ENCODE measurements at regions not wholly inside any gene's neighbourhood (a gene's known extent, or its start where the extent isn't known, plus 50 kb on each side); places are given as distances from the start of the nearest gene placed in this dataset.

DNA sequence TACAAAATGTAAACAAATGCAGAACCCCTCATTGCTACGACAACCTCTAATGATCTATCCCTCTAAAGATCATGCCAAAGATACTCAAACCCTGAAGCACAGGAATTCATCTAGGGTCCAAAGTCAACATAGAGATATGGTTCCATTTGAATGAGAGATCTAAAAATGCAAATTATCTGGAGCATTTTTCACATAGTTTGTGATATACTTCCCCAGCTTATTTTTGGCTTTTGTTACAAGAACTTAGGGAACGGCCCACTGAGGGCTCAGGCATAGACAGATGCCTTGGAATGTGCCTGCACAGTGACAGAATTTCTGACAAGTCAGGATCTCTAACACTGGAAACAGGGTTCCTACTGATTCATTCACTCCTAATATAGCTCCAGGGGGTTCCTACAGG, 258.9 kb upstream of the THBS1 start:
- ATAC-seq (ENCODE audit: poor library complexity), result no peak
- no peak for DNase-seq
- intact Hi-C loops (cut with DNase I), result no loop called here

DNA sequence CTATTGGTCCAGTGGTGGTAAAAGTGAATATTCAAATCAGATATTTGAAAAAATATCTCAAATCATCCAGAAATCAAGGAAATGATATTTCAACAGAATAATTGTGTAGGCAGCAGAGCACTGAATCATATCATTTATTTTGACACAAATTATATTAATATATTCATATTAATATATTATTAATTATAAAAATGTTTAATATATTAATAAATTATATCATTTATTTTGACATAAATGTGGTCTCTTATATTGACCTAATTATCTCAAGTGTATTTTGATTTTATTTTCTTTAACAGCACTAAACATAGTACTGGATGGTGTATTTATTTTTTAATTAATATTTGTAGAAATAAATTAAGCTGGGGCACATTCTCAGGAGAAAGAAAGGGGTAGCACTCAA, 257.7 kb upstream of the THBS1 start:
- intact Hi-C loops (cut with DNase I), result no loop called here
- no peak for DNase-seq
- no peak for ATAC-seq (ENCODE audit: poor library complexity)

DNA sequence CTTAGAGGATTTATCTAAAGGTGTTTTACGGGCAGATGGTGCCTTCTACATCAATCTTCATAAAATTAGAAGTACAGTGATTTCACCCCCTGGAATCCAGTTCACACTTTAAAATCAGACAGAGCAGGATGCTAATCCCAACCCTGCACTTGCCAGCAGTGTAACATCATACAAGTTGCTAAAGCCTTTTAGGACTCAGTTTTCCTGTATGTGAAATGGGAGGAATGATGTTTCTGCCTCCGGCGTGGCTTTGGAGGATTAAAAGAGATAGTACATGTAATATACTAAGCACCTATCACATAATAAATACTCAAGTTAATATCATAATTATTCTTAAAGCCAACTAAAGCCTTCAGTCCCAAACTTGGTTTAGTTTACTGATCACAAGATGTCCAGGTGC, 257.2 kb upstream of the THBS1 start:
- ATAC-seq (ENCODE audit: poor library complexity), result no peak
- intact Hi-C loops (cut with DNase I), result no loop called here

DNA sequence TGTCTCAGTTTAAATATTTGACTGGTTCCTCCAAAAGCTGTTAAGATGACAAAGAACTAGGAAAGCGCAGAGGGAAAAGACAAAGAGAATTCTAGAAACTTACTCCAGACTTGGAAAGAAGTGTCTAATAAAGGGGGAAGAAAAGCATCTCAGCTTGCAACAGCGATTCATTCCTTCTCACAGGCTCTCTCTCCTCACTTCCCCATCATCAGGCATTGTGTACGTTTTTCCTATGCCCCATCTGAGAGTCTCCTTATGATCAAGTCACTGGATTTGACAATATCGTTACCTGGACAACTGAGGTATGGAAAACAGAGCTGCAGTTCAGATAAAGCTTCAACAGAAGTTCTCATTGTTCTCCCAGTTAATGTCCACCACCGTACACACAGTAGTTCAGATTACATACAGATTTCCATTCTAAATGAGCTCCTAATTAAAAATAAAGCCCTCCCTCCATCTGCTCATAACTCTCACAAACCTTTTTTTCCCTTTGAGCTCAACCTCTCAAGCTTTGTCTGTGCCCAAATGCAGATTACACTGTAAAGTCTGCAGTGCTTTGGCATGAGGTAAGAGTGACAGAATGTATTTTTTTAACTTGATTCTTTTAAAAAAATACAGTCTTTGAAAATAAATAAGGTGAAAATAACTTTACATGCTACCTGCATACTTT, 254.4 kb upstream of the THBS1 start:
- DNase-seq (no peak), ATAC-seq (ENCODE audit: poor library complexity) (no peak)
- intact Hi-C loops (cut with DNase I), result no loop called here

More for the DNA sequence above, 257.2 kb upstream of the THBS1 start:
- DNase-seq, result no peak

DNA sequence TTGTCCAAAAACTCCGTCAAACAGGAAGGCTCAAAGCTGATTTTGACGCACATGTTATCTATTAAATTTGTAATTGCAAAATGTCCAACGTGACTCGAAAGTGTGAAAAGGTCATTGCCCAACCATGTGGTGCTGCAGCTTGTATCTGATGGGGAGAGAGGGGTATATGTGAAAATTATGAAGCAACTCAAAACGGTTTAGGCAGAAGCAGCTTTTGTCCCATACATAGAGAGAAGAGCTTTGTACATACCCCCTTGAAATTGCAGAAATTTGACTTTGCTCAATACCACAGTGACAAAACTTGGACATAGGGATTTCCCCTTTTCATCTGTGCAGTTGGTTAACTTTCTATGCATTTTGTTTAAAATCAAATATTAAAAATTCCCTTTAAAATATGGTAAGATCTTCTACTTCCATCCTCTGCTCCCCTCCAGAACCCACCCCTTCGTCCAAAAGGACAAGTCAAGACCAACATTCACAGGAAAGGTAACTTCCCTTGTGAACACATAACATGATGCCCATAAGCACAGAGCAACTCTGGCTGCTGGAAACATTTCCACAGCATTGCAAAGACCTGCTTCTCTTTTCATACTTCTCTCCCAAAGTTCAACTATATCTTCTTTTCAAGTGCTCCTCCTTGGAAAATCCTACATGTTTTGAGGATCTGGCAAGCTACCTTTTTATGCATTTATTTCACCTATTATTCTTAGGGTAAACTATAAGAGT, 253.7 kb upstream of the THBS1 start:
- DNase-seq (no peak), ATAC-seq (ENCODE audit: poor library complexity) (no peak)
- intact Hi-C loops (cut with DNase I), result no loop called here

DNA sequence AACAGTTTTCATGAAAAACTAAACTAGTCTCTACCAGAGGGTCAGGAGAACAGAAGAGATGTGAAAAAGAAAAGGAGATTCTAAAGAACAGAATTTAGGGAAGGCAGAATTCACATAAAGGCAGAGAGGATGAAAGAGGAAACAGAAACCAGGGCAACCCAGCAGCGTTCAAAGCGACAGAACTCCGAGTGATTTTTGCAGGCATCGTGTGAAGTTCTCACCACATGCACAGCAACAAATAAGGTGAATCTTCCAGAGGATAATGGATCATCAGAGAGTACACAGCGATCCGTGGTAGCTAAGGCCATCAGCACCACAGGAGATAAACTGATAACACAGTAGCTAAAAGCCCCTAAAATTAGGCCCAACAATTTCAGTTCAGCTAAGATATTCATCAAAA, 250.8 kb upstream of the THBS1 start:
- intact Hi-C loops (cut with DNase I), result no loop called here
- DNase-seq, result no peak
- no peak for ATAC-seq (ENCODE audit: poor library complexity)

DNA sequence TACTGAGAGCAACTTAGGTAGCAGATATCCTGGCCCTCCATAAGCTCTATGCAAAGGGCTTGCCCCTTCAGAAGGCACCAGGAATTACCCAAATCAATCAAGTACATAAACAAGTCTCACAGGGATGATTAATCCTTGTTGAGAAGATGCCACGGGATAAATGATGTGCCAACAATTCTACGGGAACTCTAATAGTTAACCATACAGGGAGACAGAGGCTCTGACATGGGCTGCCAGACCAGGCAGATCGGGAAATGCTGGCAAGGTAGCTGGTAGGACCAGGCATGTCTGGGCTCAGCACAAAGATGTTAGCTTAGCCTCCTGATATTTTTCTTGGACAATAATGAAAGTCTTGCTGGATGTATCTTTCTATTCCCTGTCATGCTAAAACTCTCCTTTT, 249.3 kb upstream of the THBS1 start:
- ATAC-seq (ENCODE audit: poor library complexity), result no peak
- intact Hi-C loops (cut with DNase I), result no loop called here

DNA sequence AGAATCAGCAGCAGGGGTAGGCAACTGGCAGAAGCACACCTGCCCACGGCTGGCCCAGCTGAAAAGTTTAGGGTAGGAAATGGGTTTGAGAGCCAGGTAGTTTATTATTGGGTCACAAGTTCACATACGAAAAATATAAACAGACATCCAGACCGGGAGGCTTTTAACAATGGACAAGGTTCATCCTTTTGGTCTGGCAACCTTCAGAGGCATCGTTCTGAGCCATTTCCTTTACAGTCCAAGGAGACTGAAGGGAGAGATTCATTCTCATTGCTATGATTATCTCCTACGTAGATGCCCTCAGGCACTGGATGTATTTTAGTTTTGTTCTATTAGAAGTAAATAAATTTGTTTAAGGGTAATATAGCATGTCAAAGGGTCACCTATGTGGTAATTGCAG, 248.0 kb upstream of the THBS1 start:
- intact Hi-C loops (cut with DNase I), result no loop called here
- ATAC-seq (ENCODE audit: poor library complexity), result no peak

More for the DNA sequence above, 249.3 kb upstream of the THBS1 start:
- DNase-seq, result no peak

DNA sequence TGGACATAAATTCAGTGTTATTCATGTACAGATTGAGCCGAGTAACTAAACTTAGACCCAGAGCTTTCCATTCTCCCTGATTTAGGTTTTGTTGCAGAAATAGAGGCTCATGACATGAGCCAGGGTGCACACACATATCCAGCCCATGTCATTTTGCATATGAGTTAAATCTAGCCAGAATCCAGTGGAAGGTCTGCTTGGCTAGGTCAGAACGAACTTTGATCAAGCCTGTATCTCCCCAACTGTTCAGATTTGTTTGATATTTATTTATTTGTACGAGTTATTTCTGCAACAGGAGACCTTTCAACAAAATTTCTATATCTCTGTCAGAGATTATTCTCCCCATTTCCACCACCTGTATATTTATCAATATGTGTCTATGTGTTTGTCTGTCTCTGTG, 247.5 kb upstream of the THBS1 start:
- DNase-seq (no peak), ATAC-seq (ENCODE audit: poor library complexity) (no peak)
- intact Hi-C loops (cut with DNase I), result no loop called here

More for the DNA sequence above, 248.0 kb upstream of the THBS1 start:
- DNase-seq, result no peak

DNA sequence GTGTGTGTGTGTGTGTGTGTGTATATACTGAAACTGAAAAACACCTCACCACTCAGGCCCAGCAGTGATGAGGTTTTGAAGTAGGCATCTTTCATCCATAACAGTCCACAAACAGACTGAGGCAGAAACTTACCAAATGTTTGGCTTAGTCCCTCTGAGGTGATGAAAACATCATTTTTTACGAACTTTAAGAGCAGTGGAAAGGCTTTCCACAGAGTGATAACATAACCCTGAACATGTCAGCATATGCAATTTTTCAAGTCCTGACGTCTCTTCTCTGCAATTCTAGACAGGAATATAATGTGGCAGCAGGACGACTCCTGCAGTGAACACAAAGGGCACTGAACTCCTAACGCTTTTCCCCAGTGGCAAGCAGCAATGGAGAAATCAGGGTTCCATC, 247.0 kb upstream of the THBS1 start:
- ATAC-seq (ENCODE audit: poor library complexity) (no peak), DNase-seq (no peak)
- intact Hi-C loops (cut with DNase I), result no loop called here

DNA sequence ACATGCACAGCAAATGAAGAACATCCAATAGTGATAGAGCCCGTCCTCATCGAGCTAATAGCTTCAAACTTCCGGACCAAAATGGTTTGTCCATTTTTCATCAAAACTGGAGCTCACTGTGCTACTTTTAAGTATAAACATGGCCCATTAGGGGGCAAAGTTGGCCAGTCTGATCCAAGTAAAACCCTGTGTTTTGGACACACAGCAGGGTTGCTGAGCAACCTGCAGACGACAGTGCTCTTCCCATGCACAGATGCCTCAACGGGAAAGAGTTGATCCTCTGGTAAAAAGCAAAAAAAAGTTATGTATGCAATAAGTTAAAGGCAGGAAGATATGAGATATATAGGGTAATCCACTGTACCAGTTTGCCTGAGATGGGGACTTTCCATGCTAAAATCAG, 244.0 kb upstream of the THBS1 start:
- intact Hi-C loops (cut with DNase I), result no loop called here
- DNase-seq (no peak), ATAC-seq (ENCODE audit: poor library complexity) (no peak)

DNA sequence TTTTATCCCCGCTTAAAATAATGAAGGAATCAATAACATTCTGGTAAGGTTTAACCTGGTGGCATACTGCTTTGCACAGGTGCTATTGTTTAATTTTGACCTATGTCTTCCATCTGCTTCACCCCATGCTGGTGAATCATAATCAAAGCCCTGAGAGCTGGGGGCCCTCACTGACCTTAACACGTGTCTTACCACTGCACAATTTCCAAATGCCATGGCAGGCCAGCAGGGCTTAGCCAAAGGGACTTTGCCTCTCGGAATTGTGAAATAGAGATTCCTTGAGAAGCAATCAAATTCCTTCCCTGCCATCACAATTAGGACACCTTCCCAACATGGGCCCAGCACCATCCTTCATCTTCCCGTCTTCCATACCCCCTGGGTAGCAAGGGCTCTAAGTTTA, 242.6 kb upstream of the THBS1 start:
- DNase-seq (no peak), ATAC-seq (ENCODE audit: poor library complexity) (no peak)
- intact Hi-C loops (cut with DNase I), result no loop called here

DNA sequence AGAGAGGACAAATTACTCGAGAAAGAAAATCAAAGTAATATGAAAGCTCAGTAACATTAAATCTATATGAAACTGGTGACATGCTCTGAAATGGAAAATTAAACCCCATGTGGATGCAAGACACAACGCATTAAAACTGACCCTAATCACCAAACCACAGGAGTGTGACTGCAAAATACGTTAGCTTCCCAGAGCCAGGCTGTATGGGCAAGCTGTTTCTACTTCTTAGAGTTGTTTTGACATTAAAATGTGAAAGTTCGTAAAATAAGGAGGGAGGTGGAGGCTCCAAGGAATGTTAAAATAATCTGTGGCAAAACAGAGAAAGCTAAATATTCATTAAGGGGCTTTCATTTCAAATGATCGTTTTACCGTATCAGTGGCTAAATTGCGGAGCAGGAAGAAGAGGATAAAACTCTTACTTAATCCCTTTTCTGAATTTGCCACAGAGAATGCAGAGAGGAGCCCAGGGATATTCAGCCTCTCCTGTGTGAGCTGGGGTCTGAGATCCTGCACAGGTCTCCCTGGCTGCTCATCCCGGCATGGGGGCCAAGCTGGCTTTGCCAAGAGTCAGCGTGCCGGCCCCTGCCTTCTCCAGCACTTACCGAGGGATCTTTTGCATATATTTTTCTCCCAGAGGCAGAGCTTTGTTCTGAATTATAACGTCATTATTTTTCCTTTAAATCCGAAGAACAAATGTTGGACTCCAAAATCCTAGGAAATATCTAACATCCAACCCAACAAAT, 239.8 kb upstream of the THBS1 start:
- DNase-seq (no peak), ATAC-seq (ENCODE audit: poor library complexity) (no peak)
- intact Hi-C loops (cut with DNase I), result no loop called here

DNA sequence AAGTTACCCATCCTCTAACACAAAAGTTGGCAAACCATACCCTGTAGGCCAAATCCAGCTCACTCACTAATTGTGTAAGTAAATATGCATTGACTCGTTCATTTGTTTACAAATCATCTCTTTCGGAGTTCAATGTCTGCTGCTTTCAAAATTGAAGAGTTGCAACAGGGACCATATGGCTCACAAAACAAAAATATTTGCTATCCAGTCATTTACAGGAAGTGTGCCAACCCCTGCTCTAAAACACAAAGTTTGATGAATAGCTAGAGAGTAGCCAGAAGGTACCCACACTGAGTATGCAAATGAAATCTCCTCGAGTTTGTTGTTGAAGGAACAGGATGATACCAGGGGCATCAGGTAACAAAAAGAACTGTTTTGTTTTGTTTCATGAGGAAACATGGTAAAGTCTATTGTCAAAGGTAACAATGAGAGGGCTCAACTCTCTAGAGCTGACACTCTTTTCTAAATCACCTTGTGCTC, 236.2 kb upstream of the THBS1 start:
- DNase-seq, result no peak
- intact Hi-C loops (cut with DNase I), result no loop called here
- ATAC-seq (ENCODE audit: poor library complexity), result no peak

DNA sequence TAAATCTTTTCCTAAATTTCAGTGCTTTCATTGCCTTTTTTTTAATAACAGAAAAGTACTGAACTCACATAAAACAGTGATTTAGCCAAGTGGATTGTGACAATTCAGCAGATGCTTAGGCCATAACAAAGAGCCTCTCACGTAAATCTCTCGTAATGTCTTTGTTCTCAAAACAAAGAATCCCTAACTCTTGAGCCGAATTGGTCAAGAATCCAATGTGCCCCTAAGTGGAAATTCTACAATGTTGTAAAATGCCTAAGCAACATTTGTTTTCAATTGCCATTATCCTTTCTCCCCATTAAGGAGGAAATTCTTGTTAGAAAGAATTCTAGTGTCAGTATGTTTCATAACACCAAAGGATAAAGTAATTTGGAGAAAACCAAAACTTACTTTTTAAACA, 235.7 kb upstream of the THBS1 start:
- intact Hi-C loops (cut with DNase I), result no loop called here
- ATAC-seq (ENCODE audit: poor library complexity) (no peak), DNase-seq (no peak)

DNA sequence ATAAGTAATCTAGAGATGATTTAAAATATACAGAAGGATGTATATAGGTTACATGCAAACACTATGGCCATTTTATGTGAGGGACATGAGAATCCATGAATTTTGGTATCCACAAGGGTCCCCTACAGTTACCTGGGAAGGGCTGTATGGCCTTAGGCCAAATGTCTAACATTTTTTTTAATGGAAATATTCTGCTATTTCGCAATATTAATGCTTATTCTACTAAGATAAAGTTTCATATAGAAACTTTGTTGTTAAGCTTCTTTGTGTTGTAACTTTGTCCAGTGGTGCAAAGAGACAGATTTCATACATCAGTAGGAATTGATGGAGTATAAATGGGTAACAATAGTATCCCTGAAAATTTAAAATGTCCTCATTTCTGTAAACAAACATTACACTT, 233.4 kb upstream of the THBS1 start:
- intact Hi-C loops (cut with DNase I), result no loop called here
- ATAC-seq (ENCODE audit: poor library complexity), result no peak

DNA sequence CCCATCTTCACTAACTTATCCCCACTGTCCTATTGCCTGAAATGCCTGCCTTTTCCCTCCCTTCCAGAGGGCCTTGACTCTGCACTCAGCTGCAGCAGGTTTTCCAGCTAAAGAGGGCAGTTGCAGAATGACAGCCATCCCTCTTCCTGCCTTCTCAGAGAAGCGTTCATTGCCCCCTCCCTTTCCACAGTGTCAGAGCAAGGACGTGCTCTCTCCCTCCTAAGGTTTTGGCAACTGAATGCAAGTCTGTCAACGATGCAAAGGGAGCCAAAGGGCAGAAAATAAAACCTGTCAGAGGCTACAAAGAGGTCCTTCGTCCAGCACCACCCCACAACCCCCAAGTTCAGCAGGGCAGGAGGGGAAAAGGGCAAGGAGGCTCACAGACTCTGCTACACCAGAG, 230.1 kb upstream of the THBS1 start:
- ATAC-seq (ENCODE audit: poor library complexity), result peak; percentile 75
- DNase-seq, result no peak
- intact Hi-C loops (cut with DNase I), result no loop called here

More for the DNA sequence above, 233.4 kb upstream of the THBS1 start:
- DNase-seq, result no peak

DNA sequence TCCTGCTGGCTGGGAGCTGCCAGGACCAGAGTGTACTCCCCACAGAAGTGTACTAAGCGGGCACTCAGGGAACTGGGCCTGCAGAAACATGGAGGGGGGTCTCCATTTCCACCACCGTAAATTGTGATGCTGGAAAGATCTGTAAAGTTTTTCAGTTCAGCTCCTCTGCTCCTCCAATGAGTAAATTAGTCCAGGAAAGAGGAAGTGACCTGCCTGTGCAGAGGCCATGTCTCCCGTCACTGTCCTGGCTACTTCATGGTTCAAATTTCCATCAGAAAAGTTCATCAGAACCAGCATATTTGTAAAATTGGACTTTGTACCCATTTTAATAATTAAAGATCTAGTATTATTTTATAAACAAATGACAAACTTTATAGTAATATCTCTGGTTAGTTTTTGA, 226.7 kb upstream of the THBS1 start:
- ATAC-seq (ENCODE audit: poor library complexity) (no peak), DNase-seq (no peak)
- intact Hi-C loops (cut with DNase I), result no loop called here

DNA sequence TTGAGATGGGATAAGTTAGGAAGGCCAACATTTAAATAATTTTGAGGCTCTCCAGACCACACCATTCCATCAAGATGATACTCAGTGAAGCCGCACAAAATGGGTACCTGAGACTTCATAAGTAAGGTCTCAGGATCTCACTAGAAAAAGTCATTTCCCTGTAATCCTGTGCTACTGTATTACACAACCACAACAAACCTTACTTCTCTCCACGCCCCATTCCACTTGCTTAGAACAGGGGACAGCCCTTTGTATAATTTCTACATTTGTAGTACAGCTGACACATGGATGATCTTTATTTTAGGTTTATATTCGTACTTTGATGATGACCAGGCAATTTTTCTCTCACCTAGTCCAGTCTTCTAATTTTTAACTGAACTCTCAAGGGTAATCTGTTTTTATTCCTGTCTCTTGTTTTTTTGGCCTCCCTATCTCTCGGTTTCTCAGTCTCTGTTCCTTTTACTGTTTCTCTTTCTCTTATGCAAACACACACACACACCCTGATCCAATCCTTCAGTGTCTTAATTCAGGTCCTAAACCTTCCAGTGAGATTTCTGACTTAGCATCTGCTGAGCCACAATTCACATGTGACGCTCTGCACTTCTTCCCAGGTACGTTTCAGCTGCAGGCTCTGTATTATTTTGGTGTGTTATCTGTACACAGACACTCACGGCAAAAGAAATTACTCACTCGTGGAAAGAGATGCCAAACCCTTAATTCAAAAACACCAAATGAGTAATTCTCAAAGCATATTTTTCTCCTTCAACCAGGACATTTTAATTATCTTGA, 223.2 kb upstream of the THBS1 start:
- ATAC-seq (ENCODE audit: poor library complexity) (peak; percentile 34), DNase-seq (no peak)
- intact Hi-C loops (cut with DNase I), result no loop called here

Measured in Right ventricle myocardium superior (tissue), 1 donor.